ENCODE measurements at regions not wholly inside any gene's neighbourhood (a gene's known extent, or its start where the extent isn't known, plus 50 kb on each side); places are given as distances from the start of the nearest gene placed in this dataset.
"Not testable (repeated sequence)": the region's sequence is repeated elsewhere in the genome, so short reads cannot be mapped to it uniquely, and the experiment has no call there.

- H3K4me1 ChIP-seq, result no peaks in the 10 kb centered on the region
- no peaks in the 10 kb centered on the region for H3K9me3 ChIP-seq
- H3K4me3 ChIP-seq, result peak overlapping the region in 1 of 2 donors; percentile 5
- TF ChIP-seq, protein P1, sequence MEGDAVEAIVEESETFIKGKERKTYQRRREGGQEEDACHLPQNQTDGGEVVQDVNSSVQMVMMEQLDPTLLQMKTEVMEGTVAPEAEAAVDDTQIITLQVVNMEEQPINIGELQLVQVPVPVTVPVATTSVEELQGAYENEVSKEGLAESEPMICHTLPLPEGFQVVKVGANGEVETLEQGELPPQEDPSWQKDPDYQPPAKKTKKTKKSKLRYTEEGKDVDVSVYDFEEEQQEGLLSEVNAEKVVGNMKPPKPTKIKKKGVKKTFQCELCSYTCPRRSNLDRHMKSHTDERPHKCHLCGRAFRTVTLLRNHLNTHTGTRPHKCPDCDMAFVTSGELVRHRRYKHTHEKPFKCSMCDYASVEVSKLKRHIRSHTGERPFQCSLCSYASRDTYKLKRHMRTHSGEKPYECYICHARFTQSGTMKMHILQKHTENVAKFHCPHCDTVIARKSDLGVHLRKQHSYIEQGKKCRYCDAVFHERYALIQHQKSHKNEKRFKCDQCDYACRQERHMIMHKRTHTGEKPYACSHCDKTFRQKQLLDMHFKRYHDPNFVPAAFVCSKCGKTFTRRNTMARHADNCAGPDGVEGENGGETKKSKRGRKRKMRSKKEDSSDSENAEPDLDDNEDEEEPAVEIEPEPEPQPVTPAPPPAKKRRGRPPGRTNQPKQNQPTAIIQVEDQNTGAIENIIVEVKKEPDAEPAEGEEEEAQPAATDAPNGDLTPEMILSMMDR (IDR thresholded peaks at IDR 0.05), result no peak
- TF ChIP-seq POLR2A (IDR thresholded peaks at IDR 0.05), result no peak
- peak; percentile 36 for DNase-seq
- no peak overlapping the region for H3K27ac ChIP-seq
- H3K36me3 ChIP-seq (ENCODE audit: low read depth, missing control alignments), result no peaks in the 10 kb centered on the region
- H3K27me3 ChIP-seq, result no peaks in the 10 kb centered on the region
- intact Hi-C loops (cut with DNase I; ENCODE audit: low total_unique reads), result no loop called here
- 65 to 72% methylated on average over 25 of the region's 25 CpGs for WGBS, 2 donors
These were observed 769.0 kb upstream of the ALG10B start for GRCh38 chr12:37547611-37548010.

GRCh38 chr12:37548266-37548805, 768.2 kb upstream of the ALG10B start:
- intact Hi-C loops (cut with DNase I; ENCODE audit: low total_unique reads), result no loop called here
- Histone ChIP-seq H3K27me3 (no peaks in the 10 kb centered on the region), H3K36me3 (ENCODE audit: low read depth, missing control alignments) (no peaks in the 10 kb centered on the region), H3K27ac (no peak overlapping the region), H3K4me3 (peak overlapping the region in 1 of 2 donors; percentile 5), H3K9me3 (no peaks in the 10 kb centered on the region), H3K4me1 (no peaks in the 10 kb centered on the region)
- 70 to 73% methylated on average over 22 to 25 of the region's 25 CpGs for WGBS, 2 donors
- TF ChIP-seq, protein P1 (IDR thresholded peaks at IDR 0.05), result no peak
- TF ChIP-seq POLR2A (IDR thresholded peaks at IDR 0.05), result no peak
- no peak for DNase-seq

DNA sequence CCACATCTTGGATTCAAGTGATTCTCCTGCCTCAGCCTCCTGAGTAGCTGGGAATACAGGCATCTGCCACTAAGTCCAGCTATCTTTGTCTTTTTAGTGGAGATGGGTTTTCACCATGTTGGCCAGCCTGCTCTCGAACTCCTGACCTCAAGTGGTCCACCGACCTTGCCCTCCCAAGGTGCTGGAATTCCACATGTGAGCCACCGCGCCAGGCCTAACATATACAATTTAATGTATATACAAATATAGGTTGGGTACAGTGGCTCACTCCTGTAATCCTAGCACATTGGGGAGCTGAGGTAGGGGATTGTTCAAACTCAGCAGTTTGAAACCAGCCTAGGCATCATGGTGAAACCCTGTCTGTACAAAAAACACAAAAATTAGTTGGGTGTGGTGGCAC, 759.6 kb upstream of the ALG10B start:
- H3K4me3 ChIP-seq; H3K9me3 ChIP-seq; H3K27ac ChIP-seq; DNase-seq; H3K4me1 ChIP-seq; intact Hi-C loops (cut with DNase I; ENCODE audit: low total_unique reads); H3K36me3 ChIP-seq (ENCODE audit: low read depth, missing control alignments); H3K27me3 ChIP-seq: not testable (repeated sequence)
- 81 to 84% methylated on average over 4 of the region's 4 CpGs for WGBS, 2 donors

DNA sequence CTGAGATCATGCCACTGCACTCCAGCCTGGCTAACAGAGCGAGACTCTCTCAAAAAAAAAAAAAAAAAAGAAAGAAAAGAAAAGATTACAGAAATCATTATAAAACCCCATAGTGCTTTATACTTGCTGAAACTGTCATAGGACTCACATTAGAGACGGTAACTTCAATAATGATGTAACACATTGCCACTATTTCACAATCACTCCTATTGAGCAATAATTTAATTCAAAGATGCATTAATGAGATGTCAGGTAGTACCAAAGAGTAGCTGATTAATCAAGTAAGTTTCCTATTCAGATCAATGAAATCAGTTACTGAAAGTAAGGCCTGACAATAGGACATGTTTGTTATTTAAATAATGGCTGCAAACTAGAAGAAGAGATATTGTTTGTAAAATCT, 751.5 kb upstream of the ALG10B start:
- no peaks in the 10 kb centered on the region for H3K4me1 ChIP-seq
- WGBS, 2 donors, result 41 to 79% methylated on average over 2 of the region's 2 CpGs
- H3K9me3 ChIP-seq, result no peaks in the 10 kb centered on the region
- H3K27me3 ChIP-seq, result no peaks in the 10 kb centered on the region
- H3K27ac ChIP-seq, result no peak overlapping the region
- no peak for DNase-seq
- TF ChIP-seq, protein P1 (IDR thresholded peaks at IDR 0.05), result no peak
- no peak for TF ChIP-seq POLR2A (IDR thresholded peaks at IDR 0.05)
- H3K4me3 ChIP-seq, result no peak overlapping the region
- no peaks in the 10 kb centered on the region for H3K36me3 ChIP-seq (ENCODE audit: low read depth, missing control alignments)
- intact Hi-C loops (cut with DNase I; ENCODE audit: low total_unique reads), result no loop called here

DNA sequence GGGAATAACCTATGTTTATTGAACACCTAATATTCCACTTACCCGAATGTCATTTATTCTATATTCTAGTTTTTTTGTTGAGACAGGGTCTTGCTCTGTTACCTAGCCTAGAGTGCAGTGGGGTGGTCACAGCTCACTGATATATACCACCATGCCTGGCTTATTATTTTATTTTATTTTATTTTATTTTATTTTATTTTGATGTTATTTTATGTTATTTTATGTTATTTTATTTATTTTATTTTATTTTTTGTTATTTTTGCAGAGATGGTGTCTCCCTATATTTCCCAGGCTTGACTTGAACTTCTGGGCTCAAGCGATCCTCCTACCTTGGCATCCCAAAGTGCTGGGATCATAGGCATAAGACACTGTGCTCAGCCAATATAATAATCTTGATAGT, 746.0 kb upstream of the ALG10B start:
- WGBS, 2 donors, result 82 to 90% methylated on average over 2 of the region's 2 CpGs

More for the DNA sequence above, 746.0 kb upstream of the ALG10B start:
- H3K36me3 ChIP-seq (ENCODE audit: low read depth, missing control alignments); H3K4me1 ChIP-seq; H3K4me3 ChIP-seq; intact Hi-C loops (cut with DNase I; ENCODE audit: low total_unique reads); H3K27me3 ChIP-seq; H3K27ac ChIP-seq; H3K9me3 ChIP-seq; DNase-seq: not testable (repeated sequence)

Data from testis (tissue), 2 donors.